SK-N-SH treated with all-trans-retinoic acid at 6 μM for 48 hours (cell line): ENCODE measurements at regions not wholly inside any gene's neighbourhood (a gene's known extent, or its start where the extent isn't known, plus 50 kb on each side); places are given as distances from the start of the nearest gene placed in this dataset.

Experiments used
- GLIS3 ChIP-seq: fragments of 250-450 bp; sonication (Bioruptor Pico); IDR thresholded peaks from 2 replicates; pipeline ENCODE4 v1.5.0; 2020; ENCODE audit warnings: mild to moderate bottlenecking, moderate library complexity
- PATZ1 ChIP-seq: fragments of 250-450 bp; sonication (Bioruptor Pico); IDR thresholded peaks from 2 replicates; pipeline ENCODE4 v1.8.0; 2020; ENCODE audit warnings: mild to moderate bottlenecking, moderate library complexity, borderline replicate concordance
- PPARA ChIP-seq: fragments of 250-450 bp; sonication (Bioruptor Pico); IDR thresholded peaks from 2 replicates; pipeline ENCODE4 v1.5.0; 2020; ENCODE audit warnings: mild to moderate bottlenecking, borderline replicate concordance
- SNAI2 ChIP-seq: fragments of 250-450 bp; sonication (Bioruptor Pico); IDR thresholded peaks from 2 replicates; pipeline ENCODE4 v1.5.0; 2020; ENCODE audit warnings: mild to moderate bottlenecking, moderate library complexity
- TOX ChIP-seq: fragments of 250-450 bp; sonication (Bioruptor Pico); IDR thresholded peaks from 2 replicates; pipeline ENCODE4 v1.8.0; 2021; ENCODE audit warnings: mild to moderate bottlenecking, moderate library complexity, borderline replicate concordance
- ZFP3 ChIP-seq: fragments of 250-450 bp; sonication (Bioruptor Pico); IDR thresholded peaks from 2 replicates; pipeline ENCODE4 v1.5.0; 2020; ENCODE audit warnings: mild to moderate bottlenecking, moderate library complexity
- ZFP30 ChIP-seq: fragments of 450-650 bp; formaldehyde crosslinking; IDR thresholded peaks from 2 replicates; pipeline ENCODE4 v1.5.0; 2022; ENCODE audit warnings: mild to moderate bottlenecking, moderate library complexity
- TF ChIP-seq, protein P1 (sequence below): fragments of 250-450 bp; sonication (Bioruptor Pico); IDR thresholded peaks from 2 replicates; pipeline ENCODE4 v1.8.0; 2021; ENCODE audit warnings: low read depth, mild to moderate bottlenecking, moderate library complexity, borderline replicate concordance
- TF ChIP-seq, protein P2 (sequence below): fragments of 250-450 bp; sonication (Bioruptor Pico); IDR thresholded peaks from 2 replicates; pipeline ENCODE4 v1.5.1; 2020; ENCODE audit warnings: low read depth, mild to moderate bottlenecking, moderate library complexity

DNA sequence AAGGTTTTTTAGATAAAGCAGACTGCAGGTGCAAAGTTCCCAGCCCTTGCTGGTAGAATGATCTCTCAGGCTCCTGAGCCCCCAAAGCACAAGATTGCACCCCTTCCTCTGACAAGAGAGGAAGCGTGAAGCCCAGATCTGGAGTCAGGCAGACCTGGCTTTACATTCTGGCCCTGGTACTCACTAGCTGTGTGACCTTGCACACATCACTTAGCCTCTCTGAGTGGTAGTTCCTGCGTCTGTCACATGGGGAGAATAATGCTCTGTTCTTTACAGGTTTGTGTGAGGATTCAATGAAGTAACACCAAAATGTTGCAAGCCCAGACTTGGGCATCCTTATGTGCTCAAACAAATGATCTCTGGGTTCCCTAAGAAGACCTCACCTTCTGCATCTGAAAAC, 141.5 kb downstream of the SMAD6 start:
- TF ChIP-seq, protein P1, sequence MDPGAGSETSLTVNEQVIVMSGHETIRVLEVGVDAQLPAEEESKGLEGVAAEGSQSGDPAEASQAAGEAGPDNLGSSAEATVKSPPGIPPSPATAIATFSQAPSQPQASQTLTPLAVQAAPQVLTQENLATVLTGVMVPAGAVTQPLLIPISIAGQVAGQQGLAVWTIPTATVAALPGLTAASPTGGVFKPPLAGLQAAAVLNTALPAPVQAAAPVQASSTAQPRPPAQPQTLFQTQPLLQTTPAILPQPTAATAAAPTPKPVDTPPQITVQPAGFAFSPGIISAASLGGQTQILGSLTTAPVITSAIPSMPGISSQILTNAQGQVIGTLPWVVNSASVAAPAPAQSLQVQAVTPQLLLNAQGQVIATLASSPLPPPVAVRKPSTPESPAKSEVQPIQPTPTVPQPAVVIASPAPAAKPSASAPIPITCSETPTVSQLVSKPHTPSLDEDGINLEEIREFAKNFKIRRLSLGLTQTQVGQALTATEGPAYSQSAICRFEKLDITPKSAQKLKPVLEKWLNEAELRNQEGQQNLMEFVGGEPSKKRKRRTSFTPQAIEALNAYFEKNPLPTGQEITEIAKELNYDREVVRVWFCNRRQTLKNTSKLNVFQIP (CRISPR knock-in tag) = no peak
- TF ChIP-seq ZFP30 (CRISPR knock-in tag) = no peak
- TF ChIP-seq TOX (CRISPR knock-in tag) = no peak
- no peak for TF ChIP-seq PPARA
- no peak for TF ChIP-seq GLIS3 (CRISPR knock-in tag)
- no peak for TF ChIP-seq ZFP3 (CRISPR knock-in tag)
- TF ChIP-seq SNAI2 = no peak
- TF ChIP-seq PATZ1 = no peak
- TF ChIP-seq, protein P2, sequence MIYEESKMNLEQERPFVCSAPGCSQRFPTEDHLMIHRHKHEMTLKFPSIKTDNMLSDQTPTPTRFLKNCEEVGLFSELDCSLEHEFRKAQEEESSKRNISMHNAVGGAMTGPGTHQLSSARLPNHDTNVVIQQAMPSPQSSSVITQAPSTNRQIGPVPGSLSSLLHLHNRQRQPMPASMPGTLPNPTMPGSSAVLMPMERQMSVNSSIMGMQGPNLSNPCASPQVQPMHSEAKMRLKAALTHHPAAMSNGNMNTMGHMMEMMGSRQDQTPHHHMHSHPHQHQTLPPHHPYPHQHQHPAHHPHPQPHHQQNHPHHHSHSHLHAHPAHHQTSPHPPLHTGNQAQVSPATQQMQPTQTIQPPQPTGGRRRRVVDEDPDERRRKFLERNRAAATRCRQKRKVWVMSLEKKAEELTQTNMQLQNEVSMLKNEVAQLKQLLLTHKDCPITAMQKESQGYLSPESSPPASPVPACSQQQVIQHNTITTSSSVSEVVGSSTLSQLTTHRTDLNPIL = no peak
